ENCODE measurements at regions not wholly inside any gene's neighbourhood (a gene's known extent, or its start where the extent isn't known, plus 50 kb on each side); places are given as distances from the start of the nearest gene placed in this dataset.
A peak's percentile ranks its signal among the peaks of the same experiment; 100 is the strongest.

DNA sequence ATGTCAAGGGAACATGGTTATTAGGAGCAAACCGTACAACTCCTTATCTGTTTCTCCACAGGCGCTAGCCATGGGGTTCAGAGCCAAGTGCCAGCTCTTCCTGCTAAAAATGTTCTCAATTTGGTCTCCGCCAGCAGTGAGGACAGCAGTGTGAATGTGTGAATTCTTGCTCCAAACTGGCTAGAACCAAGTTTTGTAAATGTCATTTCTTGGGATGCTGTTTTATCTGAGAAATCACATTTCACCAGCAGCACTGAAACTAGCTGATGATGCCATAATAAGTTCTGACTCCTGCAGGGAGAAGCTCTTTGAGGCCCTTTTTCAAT lies 140.6 kb upstream of the LGALSL start:
- Histone ChIP-seq H3K4me1 (ENCODE audit: control insufficient read depth, extremely low read depth, insufficient read depth, low read length) (peaks cover 24% of the 10 kb centered on the region), H3K79me2 (ENCODE audit: control insufficient read depth, insufficient read depth, low read length) (no peaks in the 10 kb centered on the region), H3K27me3 (ENCODE audit: control insufficient read depth, extremely low read depth, insufficient read depth, low read length) (no peaks in the 10 kb centered on the region), H3K27ac (ENCODE audit: control insufficient read depth, insufficient read depth, low read length) (no peak overlapping the region), H2AFZ (ENCODE audit: control insufficient read depth, low read length) (no peak overlapping the region), H3K9ac (ENCODE audit: control insufficient read depth, extremely low read depth, insufficient read depth, low read length) (no peak overlapping the region), H3K4me2 (ENCODE audit: control insufficient read depth, extremely low read depth, insufficient read depth, low read depth, low read length) (no peak overlapping the region), H3K4me3 (ENCODE audit: control insufficient read depth in 2 of 3, extremely low read depth in 1 of 3, insufficient read depth in 2 of 3, low read depth in 1 of 3, low read length in 3 of 3) (no peak overlapping the region), H4K20me1 (ENCODE audit: control insufficient read depth, extremely low read depth, insufficient read depth, low read length) (no peaks in the 10 kb centered on the region), H3K9me3 (ENCODE audit: control insufficient read depth, low read depth, low read length) (no peaks in the 10 kb centered on the region), H3K36me3 (ENCODE audit: control insufficient read depth in 2 of 2, extremely low read depth in 1 of 2, insufficient read depth in 2 of 2, low read length in 2 of 2) (no peaks in the 10 kb centered on the region), H3K9me1 (ENCODE audit: control insufficient read depth, extremely low read depth, insufficient read depth, low read length) (peaks cover 2% of the 10 kb centered on the region)
- FAIRE-seq (peak; percentile 58), DNase-seq (ENCODE audit: low read depth, low spot score) (no peak)
- dilution Hi-C loops (cut with MboI; ENCODE audit: extremely low pct_ligation_motif_present, low sequenced_read_pairs), result no loop called here
- TF ChIP-seq, protein P1, sequence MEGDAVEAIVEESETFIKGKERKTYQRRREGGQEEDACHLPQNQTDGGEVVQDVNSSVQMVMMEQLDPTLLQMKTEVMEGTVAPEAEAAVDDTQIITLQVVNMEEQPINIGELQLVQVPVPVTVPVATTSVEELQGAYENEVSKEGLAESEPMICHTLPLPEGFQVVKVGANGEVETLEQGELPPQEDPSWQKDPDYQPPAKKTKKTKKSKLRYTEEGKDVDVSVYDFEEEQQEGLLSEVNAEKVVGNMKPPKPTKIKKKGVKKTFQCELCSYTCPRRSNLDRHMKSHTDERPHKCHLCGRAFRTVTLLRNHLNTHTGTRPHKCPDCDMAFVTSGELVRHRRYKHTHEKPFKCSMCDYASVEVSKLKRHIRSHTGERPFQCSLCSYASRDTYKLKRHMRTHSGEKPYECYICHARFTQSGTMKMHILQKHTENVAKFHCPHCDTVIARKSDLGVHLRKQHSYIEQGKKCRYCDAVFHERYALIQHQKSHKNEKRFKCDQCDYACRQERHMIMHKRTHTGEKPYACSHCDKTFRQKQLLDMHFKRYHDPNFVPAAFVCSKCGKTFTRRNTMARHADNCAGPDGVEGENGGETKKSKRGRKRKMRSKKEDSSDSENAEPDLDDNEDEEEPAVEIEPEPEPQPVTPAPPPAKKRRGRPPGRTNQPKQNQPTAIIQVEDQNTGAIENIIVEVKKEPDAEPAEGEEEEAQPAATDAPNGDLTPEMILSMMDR (optimal IDR thresholded peaks at IDR 0.05 in 1 of 3, IDR thresholded peaks at IDR 0.05 in 1 of 3, conservative IDR thresholded peaks at IDR 0.05 in 1 of 3; ENCODE audit: extremely low read depth in 1 of 3, insufficient read depth in 2 of 3, low read length in 3 of 3), result no peak
- no peak for TF ChIP-seq EZH2 (IDR thresholded peaks at IDR 0.05; ENCODE audit: low read length)

DNA sequence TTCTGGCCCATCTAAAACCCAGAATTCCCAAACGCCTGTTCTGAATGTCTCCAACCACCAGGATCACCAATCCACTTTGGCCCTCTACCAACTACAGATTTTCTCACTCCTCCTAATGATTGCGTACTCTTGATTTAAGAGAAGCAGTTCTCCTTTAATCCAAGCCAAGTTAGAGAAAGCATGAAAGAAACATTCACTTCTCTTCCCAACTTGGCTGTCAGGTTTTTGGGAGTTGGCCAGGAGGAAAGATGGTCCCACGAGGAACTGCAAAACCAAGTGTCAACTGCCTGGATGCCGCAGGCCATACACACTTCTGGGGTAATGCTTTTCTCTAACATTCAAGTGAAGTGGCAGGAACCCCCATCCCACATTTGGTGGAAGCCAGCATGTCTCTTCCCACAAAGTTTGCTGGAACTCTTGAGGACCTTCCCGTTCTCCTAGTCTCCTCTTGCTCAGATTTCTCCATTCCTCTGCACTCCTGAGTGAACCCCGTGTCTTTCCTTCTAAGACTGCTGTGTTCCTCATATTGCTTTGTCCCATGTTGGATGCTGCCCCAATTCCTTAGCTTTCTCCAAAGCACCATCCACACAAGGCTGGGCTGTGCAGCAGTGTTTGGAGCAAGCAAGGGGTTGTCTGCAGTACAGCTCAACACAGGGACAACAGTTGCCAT lies 138.5 kb upstream of the LGALSL start:
- no peaks in the 10 kb centered on the region for H3K79me2 ChIP-seq (ENCODE audit: control insufficient read depth, insufficient read depth, low read length)
- no peak overlapping the region for H3K9ac ChIP-seq (ENCODE audit: control insufficient read depth, extremely low read depth, insufficient read depth, low read length)
- H3K4me3 ChIP-seq (ENCODE audit: control insufficient read depth in 2 of 3, extremely low read depth in 1 of 3, insufficient read depth in 2 of 3, low read depth in 1 of 3, low read length in 3 of 3), result no peak overlapping the region
- no peaks in the 10 kb centered on the region for H4K20me1 ChIP-seq (ENCODE audit: control insufficient read depth, extremely low read depth, insufficient read depth, low read length)
- DNase-seq (ENCODE audit: low read depth, low spot score) (no peak), FAIRE-seq (no peak)
- peaks cover 24% of the 10 kb centered on the region for H3K4me1 ChIP-seq (ENCODE audit: control insufficient read depth, extremely low read depth, insufficient read depth, low read length)
- peaks cover 2% of the 10 kb centered on the region for H3K9me1 ChIP-seq (ENCODE audit: control insufficient read depth, extremely low read depth, insufficient read depth, low read length)
- no peaks in the 10 kb centered on the region for H3K27me3 ChIP-seq (ENCODE audit: control insufficient read depth, extremely low read depth, insufficient read depth, low read length)
- no peak overlapping the region for H3K4me2 ChIP-seq (ENCODE audit: control insufficient read depth, extremely low read depth, insufficient read depth, low read depth, low read length)
- no peak overlapping the region for H3K27ac ChIP-seq (ENCODE audit: control insufficient read depth, insufficient read depth, low read length)
- H3K36me3 ChIP-seq (ENCODE audit: control insufficient read depth in 2 of 2, extremely low read depth in 1 of 2, insufficient read depth in 2 of 2, low read length in 2 of 2), result no peaks in the 10 kb centered on the region
- dilution Hi-C loops (cut with MboI; ENCODE audit: extremely low pct_ligation_motif_present, low sequenced_read_pairs), result no loop called here
- TF ChIP-seq, protein P1 (optimal IDR thresholded peaks at IDR 0.05 in 1 of 3, IDR thresholded peaks at IDR 0.05 in 1 of 3, conservative IDR thresholded peaks at IDR 0.05 in 1 of 3; ENCODE audit: extremely low read depth in 1 of 3, insufficient read depth in 2 of 3, low read length in 3 of 3), result no peak
- TF ChIP-seq EZH2 (IDR thresholded peaks at IDR 0.05; ENCODE audit: low read length), result no peak
- H2AFZ ChIP-seq (ENCODE audit: control insufficient read depth, low read length), result no peak overlapping the region
- H3K9me3 ChIP-seq (ENCODE audit: control insufficient read depth, low read depth, low read length), result no peaks in the 10 kb centered on the region
